ENCODE measurements at regions not wholly inside any gene's neighbourhood (a gene's known extent, or its start where the extent isn't known, plus 50 kb on each side); places are given as distances from the start of the nearest gene placed in this dataset.

DNA sequence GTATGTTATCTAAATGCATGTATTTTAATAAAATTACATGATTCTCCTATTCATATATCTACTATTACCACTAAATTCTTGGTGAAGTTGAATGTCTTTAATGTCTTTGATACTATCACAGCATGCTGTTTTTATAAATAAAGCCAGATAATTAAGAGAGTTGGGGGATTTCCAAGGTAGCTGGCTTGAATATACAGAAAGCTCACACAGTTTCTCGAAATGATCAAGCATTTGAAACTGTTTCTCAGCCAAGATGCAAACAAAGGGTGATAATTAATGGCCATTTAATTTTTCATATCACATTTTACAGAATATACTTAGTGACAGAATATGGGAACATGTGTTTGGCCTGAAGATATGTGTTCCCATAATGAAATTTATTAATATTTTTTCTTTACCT is 145.6 kb upstream of the CDH12 start:
- TF ChIP-seq, protein P1, sequence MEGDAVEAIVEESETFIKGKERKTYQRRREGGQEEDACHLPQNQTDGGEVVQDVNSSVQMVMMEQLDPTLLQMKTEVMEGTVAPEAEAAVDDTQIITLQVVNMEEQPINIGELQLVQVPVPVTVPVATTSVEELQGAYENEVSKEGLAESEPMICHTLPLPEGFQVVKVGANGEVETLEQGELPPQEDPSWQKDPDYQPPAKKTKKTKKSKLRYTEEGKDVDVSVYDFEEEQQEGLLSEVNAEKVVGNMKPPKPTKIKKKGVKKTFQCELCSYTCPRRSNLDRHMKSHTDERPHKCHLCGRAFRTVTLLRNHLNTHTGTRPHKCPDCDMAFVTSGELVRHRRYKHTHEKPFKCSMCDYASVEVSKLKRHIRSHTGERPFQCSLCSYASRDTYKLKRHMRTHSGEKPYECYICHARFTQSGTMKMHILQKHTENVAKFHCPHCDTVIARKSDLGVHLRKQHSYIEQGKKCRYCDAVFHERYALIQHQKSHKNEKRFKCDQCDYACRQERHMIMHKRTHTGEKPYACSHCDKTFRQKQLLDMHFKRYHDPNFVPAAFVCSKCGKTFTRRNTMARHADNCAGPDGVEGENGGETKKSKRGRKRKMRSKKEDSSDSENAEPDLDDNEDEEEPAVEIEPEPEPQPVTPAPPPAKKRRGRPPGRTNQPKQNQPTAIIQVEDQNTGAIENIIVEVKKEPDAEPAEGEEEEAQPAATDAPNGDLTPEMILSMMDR (conservative IDR thresholded peaks at IDR 0.05), result no peak
- no peak for TF ChIP-seq ZFX (IDR thresholded peaks at IDR 0.05)
